ENCODE measurements at regions not wholly inside any gene's neighbourhood (a gene's known extent, or its start where the extent isn't known, plus 50 kb on each side); places are given as distances from the start of the nearest gene placed in this dataset.
"Not testable (repeated sequence)": the region's sequence is repeated elsewhere in the genome, so short reads cannot be mapped to it uniquely, and the experiment has no call there.

DNA sequence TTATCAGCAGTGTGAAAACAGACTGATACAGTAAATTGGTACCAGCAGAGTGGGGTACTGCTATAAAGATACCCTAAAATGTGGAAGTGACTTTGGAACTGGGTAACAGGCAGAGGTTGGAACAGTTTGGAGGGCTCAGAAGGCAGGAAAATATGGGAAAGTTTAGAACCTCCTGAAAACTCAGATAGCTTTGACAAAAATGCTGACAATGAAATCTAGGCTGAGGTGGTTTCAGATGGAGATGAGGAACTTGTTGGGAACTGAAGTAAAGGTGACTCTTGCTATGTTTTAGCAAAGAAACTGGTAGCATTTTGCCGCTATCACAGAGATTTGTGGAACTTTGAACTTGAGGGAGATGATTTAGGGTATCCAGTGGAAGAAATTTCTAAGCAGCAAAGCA, 75.1 kb downstream of the ZNF518B start:
- TF ChIP-seq POLR2A (IDR thresholded peaks at IDR 0.05; ENCODE audit: low read length); GATA1 (IDR thresholded peaks at IDR 0.05; ENCODE audit: low read depth, low read length): not testable (repeated sequence)
